Stimulated activated naive B cell treated with anti-CD40 and anti-IgM and Interleukin-4, amounts not matched to agents 10 μg/mL and 1 μg/mL and 100 μg/mL, for 72 hours (primary cell): ENCODE measurements at regions not wholly inside any gene's neighbourhood (a gene's known extent, or its start where the extent isn't known, plus 50 kb on each side); places are given as distances from the start of the nearest gene placed in this dataset.
"Not testable (repeated sequence)": the region's sequence is repeated elsewhere in the genome, so short reads cannot be mapped to it uniquely, and the experiment has no call there.

Experiments used
- ATAC-seq, 2 donors: fragments of 150-1000 bp; cut with Tn5 transposase; replicated peaks; 2 replicates each; pipeline ENCODE4 v1.10.0; 2021; ENCODE audit warnings: moderate library complexity in 1 of 2
- DNase-seq: peaks from one replicate; pipeline ENCODE4 v3.0.0; 2021
- H3K27ac Mint-ChIP-seq: one replicate; pipeline ENCODE4 v1.8.0; 2022; ENCODE audit warnings: mild to moderate bottlenecking, mixed read lengths
- H3K27me3 Mint-ChIP-seq, 2 donors: one replicate each; pipeline ENCODE4 v1.8.0; 2022; ENCODE audit warnings: mixed read lengths in 2 of 2
- H3K36me3 Mint-ChIP-seq, 2 donors: one replicate each; pipeline ENCODE4 v1.8.0; 2022; ENCODE audit warnings: mixed read lengths in 2 of 2, mild to moderate bottlenecking in 1 of 2
- H3K4me1 Mint-ChIP-seq, 2 donors: one replicate each; pipeline ENCODE4 v1.8.0; 2022; ENCODE audit warnings: mixed read lengths in 2 of 2, mild to moderate bottlenecking in 1 of 2
- H3K4me3 Mint-ChIP-seq, 2 donors: one replicate each; pipeline ENCODE4 v1.8.0; 2022; ENCODE audit warnings: mild to moderate bottlenecking in 2 of 2, mixed read lengths in 2 of 2, moderate library complexity in 1 of 2
- H3K9me3 Mint-ChIP-seq, 2 donors: one replicate each; pipeline ENCODE4 v1.8.0; 2022; ENCODE audit warnings: mixed read lengths in 2 of 2, mild to moderate bottlenecking in 1 of 2

DNA sequence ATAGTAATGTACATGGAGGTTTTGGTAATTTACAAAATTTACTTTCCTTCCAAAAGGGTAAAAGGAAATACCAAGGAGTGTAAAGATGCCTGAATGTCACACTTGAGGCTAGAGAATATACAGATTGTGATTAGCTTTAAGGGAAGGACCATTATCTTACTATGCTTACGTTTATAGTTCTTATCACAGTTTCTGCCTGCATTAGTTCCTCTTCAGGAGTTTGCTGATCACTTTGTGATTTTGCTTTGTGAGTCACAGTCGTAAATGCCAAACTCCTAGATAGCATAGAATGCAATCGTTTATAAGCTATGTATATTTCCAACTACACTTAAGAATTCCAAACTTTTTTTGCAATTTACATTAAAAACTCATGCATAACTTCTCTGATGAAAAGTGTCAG lies 1034.6 kb downstream of the DIPK2A start:
- no peaks in the 10 kb centered on the region for H3K36me3 Mint-ChIP-seq
- ATAC-seq = no peak
- H3K27me3 Mint-ChIP-seq = no peaks in the 10 kb centered on the region
- no peak overlapping the region for H3K4me3 Mint-ChIP-seq
- peaks cover 5 to 7% of the 10 kb centered on the region in 2 donors for H3K9me3 Mint-ChIP-seq
- no peak overlapping the region for H3K27ac Mint-ChIP-seq
- H3K4me1 Mint-ChIP-seq = no peaks in the 10 kb centered on the region
- DNase-seq = no peak

- no peaks in the 10 kb centered on the region for H3K4me1 Mint-ChIP-seq
- no peak overlapping the region for H3K4me3 Mint-ChIP-seq
- DNase-seq (no peak), ATAC-seq (no peak)
- peaks cover 0 to 2% of the 10 kb centered on the region in 2 donors for H3K9me3 Mint-ChIP-seq
- no peaks in the 10 kb centered on the region for H3K27me3 Mint-ChIP-seq
- H3K27ac Mint-ChIP-seq = no peak overlapping the region
- no peaks in the 10 kb centered on the region for H3K36me3 Mint-ChIP-seq
Measured at GRCh38 chr3:145013931-145014330, 1042.3 kb downstream of the DIPK2A start.

DNA sequence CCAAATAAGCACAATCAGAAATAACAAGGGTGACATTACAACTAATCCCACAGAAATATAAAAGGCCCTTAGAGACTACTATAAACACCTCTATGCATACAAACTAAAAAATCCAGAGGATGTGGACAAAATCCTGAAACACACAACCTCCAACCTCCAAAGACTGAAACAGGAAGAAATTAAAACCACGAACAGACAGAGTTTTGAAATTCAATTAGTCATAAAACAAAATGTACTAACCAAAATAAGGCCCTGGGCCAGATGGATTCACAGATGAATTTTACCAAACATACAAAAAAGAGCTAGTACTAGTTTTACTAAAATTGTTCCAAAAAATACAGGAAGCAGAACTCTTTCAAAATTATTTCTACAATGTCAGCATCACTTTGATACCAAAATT lies 1043.6 kb downstream of the DIPK2A start:
- ATAC-seq = no peak
- H3K4me3 Mint-ChIP-seq = no peak overlapping the region
- H3K9me3 Mint-ChIP-seq = peaks cover 0 to 2% of the 10 kb centered on the region in 2 donors
- no peak overlapping the region for H3K27ac Mint-ChIP-seq
- H3K4me1 Mint-ChIP-seq = no peaks in the 10 kb centered on the region
- H3K36me3 Mint-ChIP-seq = no peaks in the 10 kb centered on the region
- no peaks in the 10 kb centered on the region for H3K27me3 Mint-ChIP-seq
- DNase-seq = no peak

- H3K36me3 Mint-ChIP-seq = no peaks in the 10 kb centered on the region
- ATAC-seq (no peak), DNase-seq (no peak)
- no peak overlapping the region for H3K27ac Mint-ChIP-seq
- peaks cover 0 to 2% of the 10 kb centered on the region in 2 donors for H3K9me3 Mint-ChIP-seq
- no peaks in the 10 kb centered on the region for H3K4me1 Mint-ChIP-seq
- no peak overlapping the region for H3K4me3 Mint-ChIP-seq
- no peaks in the 10 kb centered on the region for H3K27me3 Mint-ChIP-seq
Measured at GRCh38 chr3:145017959-145018358, 1046.3 kb downstream of the DIPK2A start.

DNA sequence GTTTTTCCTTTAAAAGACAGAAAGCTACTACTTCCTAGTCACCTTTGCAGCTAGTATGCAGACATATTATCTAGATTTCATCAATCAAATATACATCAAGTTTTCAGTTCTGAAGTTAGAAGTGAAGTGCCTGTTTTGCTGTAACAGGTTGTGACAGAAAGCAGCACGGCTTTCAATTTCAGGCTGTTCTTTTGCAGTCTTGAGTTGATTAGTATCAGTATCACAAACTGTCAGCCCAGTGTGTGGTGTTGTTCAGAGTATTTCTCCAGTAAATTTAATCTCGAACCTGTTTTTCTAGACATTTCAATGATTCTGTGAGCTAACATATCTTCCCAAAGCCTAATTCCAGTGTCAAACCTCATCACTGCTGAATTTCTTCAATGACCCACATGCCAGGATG lies 1050.8 kb downstream of the DIPK2A start:
- no peaks in the 10 kb centered on the region for H3K27me3 Mint-ChIP-seq
- DNase-seq = no peak
- ATAC-seq = no peak
- H3K36me3 Mint-ChIP-seq = no peaks in the 10 kb centered on the region
- H3K4me1 Mint-ChIP-seq = no peaks in the 10 kb centered on the region
- H3K27ac Mint-ChIP-seq = no peak overlapping the region
- no peak overlapping the region for H3K4me3 Mint-ChIP-seq
- H3K9me3 Mint-ChIP-seq = no peaks in the 10 kb centered on the region

DNA sequence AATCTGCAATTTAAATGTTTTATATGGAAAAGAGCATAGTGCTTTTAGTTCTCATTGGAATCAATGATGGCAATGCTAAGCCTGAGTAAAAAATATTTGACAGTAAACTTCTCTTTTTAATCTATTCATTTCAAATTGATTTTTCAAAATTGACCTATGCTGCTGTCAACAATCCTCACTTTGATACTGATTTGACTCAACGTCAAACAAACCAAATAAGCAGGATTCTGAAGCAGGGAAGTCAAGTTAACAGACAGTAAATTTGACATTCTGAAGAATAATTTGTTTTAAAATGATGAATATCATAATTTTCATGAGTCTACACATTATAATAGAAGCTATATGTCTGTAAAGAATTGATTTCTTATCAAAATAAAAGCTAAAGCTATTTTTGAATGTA lies 1053.1 kb downstream of the DIPK2A start:
- Mint-ChIP-seq H3K4me3 (no peak overlapping the region), H3K9me3 (peaks cover 4% of the 10 kb centered on the region in 2 donors), H3K36me3 (no peaks in the 10 kb centered on the region), H3K27ac (no peak overlapping the region), H3K4me1 (no peaks in the 10 kb centered on the region), H3K27me3 (no peaks in the 10 kb centered on the region)
- DNase-seq = no peak
- ATAC-seq = no peak

DNA sequence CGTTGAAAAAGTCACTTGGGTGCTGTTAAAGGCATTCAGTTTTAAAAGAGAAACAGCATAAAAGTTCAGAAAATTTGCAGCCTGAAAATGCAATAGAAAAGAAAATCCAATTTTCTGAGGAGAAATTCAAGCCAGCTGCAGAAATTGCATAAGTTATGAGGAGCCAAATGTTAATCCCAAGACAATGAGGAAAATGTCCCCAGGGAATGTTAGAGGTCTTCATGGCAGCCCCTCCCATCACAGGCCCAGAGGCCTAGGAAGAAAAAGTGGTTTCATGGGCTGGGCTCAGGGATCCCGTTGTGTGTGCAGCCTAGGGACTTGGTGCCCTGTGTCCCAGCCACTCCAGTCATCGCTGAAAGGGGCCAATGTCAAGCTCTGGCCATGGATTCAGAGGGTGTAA lies 1055.6 kb downstream of the DIPK2A start:
- H3K4me3 Mint-ChIP-seq = not testable (repeated sequence)

DNA sequence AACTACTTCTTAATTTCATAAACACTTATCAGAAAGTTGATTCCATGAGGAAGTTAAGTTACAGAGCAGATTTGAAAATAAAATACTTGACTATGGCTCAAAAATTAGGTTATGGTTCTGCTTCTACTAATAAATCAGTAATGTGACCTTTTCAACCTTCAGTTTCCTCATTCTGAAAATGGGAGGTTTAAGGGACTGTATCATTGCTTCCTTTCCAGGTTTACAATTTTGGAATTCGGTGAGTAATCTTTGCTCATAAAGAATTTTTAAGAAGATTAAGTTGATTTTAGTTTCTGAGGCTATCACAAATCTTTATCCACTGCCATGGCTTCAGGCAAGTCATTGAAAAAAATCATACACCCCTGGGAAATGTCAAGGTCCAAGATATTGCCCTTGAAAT lies 1061.2 kb downstream of the DIPK2A start:
- no peaks in the 10 kb centered on the region for H3K4me1 Mint-ChIP-seq
- H3K27ac Mint-ChIP-seq = no peak overlapping the region
- peaks cover 4 to 7% of the 10 kb centered on the region in 2 donors for H3K9me3 Mint-ChIP-seq
- H3K27me3 Mint-ChIP-seq = no peaks in the 10 kb centered on the region
- DNase-seq = no peak
- ATAC-seq = no peak
- H3K4me3 Mint-ChIP-seq = no peak overlapping the region
- no peaks in the 10 kb centered on the region for H3K36me3 Mint-ChIP-seq

More for the DNA sequence above, 1055.6 kb downstream of the DIPK2A start:
- DNase-seq, ATAC-seq, H3K27me3 Mint-ChIP-seq, H3K9me3 Mint-ChIP-seq, H3K36me3 Mint-ChIP-seq, H3K4me1 Mint-ChIP-seq, H3K27ac Mint-ChIP-seq: not testable (repeated sequence)

GRCh38 chr3:145035682-145036081 lies 1064.1 kb downstream of the DIPK2A start:
- no peaks in the 10 kb centered on the region for H3K27me3 Mint-ChIP-seq
- no peaks in the 10 kb centered on the region for H3K36me3 Mint-ChIP-seq
- ATAC-seq = no peak
- no peak overlapping the region for H3K27ac Mint-ChIP-seq
- H3K4me1 Mint-ChIP-seq = no peaks in the 10 kb centered on the region
- peaks cover 0 to 3% of the 10 kb centered on the region in 2 donors for H3K9me3 Mint-ChIP-seq
- DNase-seq = no peak
- H3K4me3 Mint-ChIP-seq = no peak overlapping the region

DNA sequence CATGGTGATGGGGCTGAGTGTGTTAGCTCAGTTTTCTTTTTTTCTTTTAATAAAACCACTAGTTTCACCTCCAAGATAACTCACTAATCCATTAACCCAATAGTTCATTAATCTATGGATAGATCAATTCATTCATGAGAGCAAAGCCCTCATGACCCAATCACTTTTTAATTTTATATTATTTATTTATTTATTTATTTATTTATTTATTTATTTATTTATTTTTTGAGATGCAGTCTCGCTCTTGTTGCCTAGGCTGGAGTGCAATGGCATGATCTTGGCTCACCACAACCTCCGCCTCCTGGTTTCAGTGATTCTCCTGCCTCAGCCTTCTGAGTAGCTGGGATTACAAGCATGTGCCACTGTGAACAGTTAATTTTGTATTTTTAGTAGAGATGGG lies 1082.4 kb downstream of the DIPK2A start:
- H3K4me3 Mint-ChIP-seq, H3K9me3 Mint-ChIP-seq, H3K27ac Mint-ChIP-seq, DNase-seq, ATAC-seq, H3K4me1 Mint-ChIP-seq, H3K27me3 Mint-ChIP-seq, H3K36me3 Mint-ChIP-seq: not testable (repeated sequence)

- H3K27me3 Mint-ChIP-seq = no peaks in the 10 kb centered on the region
- no peak overlapping the region for H3K27ac Mint-ChIP-seq
- DNase-seq = no peak
- H3K4me3 Mint-ChIP-seq = no peak overlapping the region
- H3K36me3 Mint-ChIP-seq = no peaks in the 10 kb centered on the region
- peaks cover under 1 to 4% of the 10 kb centered on the region in 2 donors for H3K9me3 Mint-ChIP-seq
- peak in 1 of 2 donors; percentile 42 for ATAC-seq
- no peaks in the 10 kb centered on the region for H3K4me1 Mint-ChIP-seq
Measured at GRCh38 chr3:145055375-145056076, 1083.9 kb downstream of the DIPK2A start.

GRCh38 chr3:145058483-145058882 lies 1086.9 kb downstream of the DIPK2A start:
- Mint-ChIP-seq H3K27me3 (peaks cover 0 to 7% of the 10 kb centered on the region in 2 donors), H3K4me1 (no peaks in the 10 kb centered on the region), H3K4me3 (no peak overlapping the region), H3K36me3 (peaks cover 2 to 4% of the 10 kb centered on the region in 2 donors), H3K9me3 (peaks cover 12 to 15% of the 10 kb centered on the region in 2 donors), H3K27ac (no peak overlapping the region)
- no peak for ATAC-seq
- no peak for DNase-seq

GRCh38 chr3:145063616-145064015 lies 1092.0 kb downstream of the DIPK2A start:
- no peak for ATAC-seq
- no peak for DNase-seq
- peaks cover 0 to 7% of the 10 kb centered on the region in 2 donors for H3K27me3 Mint-ChIP-seq
- no peaks in the 10 kb centered on the region for H3K4me1 Mint-ChIP-seq
- H3K27ac Mint-ChIP-seq = no peak overlapping the region
- H3K9me3 Mint-ChIP-seq = peaks cover 12 to 20% of the 10 kb centered on the region in 2 donors
- H3K36me3 Mint-ChIP-seq = peaks cover 2 to 4% of the 10 kb centered on the region in 2 donors
- H3K4me3 Mint-ChIP-seq = no peak overlapping the region

DNA sequence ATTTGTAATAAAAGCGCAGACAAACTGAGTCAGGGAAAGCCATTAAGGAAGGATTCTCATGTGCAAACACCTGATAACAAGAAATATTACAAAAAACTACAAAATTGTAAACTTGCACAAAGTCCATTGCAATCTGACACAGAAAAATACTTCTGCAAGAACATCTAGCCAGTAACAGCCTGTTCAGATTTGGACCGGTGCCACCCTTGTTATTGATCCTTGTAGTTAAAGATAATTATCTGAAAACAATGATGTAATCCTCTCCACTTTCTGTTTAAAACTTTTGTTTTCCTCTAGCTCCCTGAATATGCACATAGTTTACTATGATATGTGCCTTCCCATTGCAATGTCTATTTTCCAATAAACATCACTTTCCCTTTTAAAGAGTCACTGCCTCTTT lies 1090.2 kb downstream of the PLOD2 start:
- Mint-ChIP-seq H3K27me3 (no peaks in the 10 kb centered on the region), H3K4me1 (no peaks in the 10 kb centered on the region), H3K4me3 (no peak overlapping the region), H3K36me3 (no peaks in the 10 kb centered on the region), H3K9me3 (peaks cover 0 to 11% of the 10 kb centered on the region in 2 donors), H3K27ac (no peak overlapping the region)
- ATAC-seq = no peak
- no peak for DNase-seq

GRCh38 chr3:145079436-145079835 lies 1081.5 kb downstream of the PLOD2 start:
- H3K4me1 Mint-ChIP-seq = no peaks in the 10 kb centered on the region
- no peak overlapping the region for H3K27ac Mint-ChIP-seq
- no peak for ATAC-seq
- H3K36me3 Mint-ChIP-seq = no peaks in the 10 kb centered on the region
- DNase-seq = no peak
- H3K4me3 Mint-ChIP-seq = no peak overlapping the region
- H3K27me3 Mint-ChIP-seq = no peaks in the 10 kb centered on the region
- H3K9me3 Mint-ChIP-seq = no peaks in the 10 kb centered on the region
